GM21723 (cell line): ENCODE measurements at regions not wholly inside any gene's neighbourhood (a gene's known extent, or its start where the extent isn't known, plus 50 kb on each side); places are given as distances from the start of the nearest gene placed in this dataset.

Experiments used
- ATAC-seq: cut with Tn5 transposase; IDR thresholded peaks from one replicate; pipeline ENCODE4 v1.9.1; 2021; ENCODE audit warnings: mild to moderate bottlenecking, moderate library complexity; ENCODE audit not compliant: unreplicated experiment

DNA sequence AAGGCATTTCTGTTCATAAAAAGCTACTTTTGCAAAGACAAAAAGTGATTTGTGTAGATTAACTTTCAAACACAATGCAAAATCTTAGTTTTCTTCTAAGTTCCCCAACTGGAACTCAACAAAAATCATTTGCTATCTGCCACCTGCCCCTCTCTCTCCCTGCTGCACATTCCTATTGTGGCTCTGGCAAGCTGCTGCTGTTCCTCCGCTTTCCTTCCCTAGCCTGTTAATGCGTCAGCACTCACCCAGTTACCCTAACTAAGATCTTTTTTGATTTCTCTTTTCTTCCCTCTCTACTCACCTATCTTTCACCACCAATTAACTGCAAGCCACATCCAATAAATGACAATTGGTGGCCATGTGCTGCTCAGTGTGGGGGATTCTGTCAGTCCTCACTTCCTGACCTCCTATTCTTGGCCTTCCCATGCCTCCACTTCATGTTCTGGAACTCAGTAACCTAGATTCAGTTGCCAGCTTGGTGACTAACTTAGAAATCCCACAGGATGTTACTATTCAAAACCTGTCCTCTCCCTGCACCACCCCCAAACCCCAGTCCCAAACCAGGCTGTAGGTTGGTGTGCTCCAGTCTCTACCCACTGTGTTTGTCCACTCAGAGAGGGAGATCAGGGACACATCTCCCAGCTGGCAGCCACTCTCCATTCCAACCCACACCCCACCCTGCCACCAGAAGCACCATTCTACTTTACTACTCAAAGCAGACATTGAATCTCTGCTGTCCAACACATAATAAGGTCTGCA lies 140.2 kb upstream of the CTTNBP2 start:
- no peak for ATAC-seq

DNA sequence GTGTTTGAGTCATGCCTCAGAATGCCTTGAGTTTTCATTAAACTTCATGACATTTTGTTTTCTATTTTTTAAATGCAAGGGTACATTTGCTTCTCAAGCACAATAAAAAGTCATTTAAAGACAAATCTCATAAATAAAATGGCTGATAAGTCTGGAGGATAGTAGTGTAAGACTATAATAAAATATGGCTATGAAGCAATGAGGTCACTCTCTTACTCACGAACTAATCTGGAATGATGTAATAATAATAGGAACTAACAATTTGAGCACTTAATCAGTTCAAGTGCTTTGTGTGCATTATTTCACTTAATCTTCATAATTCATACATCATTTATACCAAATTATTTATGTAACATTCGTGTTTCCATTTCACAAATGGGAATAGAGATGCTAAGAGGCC lies 149.3 kb upstream of the CTTNBP2 start:
- ATAC-seq, result no peak

DNA sequence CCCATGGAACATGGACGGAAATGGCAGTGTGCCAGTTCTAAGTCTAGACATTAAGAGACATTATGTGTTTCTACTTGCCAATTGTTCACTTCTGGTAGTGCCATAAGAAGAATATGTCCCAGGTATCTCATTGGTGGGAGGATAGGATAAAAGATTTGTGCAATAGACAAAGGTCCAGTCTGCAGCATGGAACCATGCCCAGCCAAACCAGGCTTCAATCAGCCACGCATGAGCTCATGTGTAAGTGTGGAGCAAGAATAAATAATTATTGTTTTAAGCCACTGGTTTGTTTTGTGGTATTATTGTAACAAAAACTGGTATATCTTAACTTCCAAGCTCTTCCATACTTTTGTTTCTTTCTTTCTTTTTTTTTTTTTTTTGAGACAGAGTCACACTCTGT lies 153.6 kb upstream of the CTTNBP2 start:
- ATAC-seq, result no peak

DNA sequence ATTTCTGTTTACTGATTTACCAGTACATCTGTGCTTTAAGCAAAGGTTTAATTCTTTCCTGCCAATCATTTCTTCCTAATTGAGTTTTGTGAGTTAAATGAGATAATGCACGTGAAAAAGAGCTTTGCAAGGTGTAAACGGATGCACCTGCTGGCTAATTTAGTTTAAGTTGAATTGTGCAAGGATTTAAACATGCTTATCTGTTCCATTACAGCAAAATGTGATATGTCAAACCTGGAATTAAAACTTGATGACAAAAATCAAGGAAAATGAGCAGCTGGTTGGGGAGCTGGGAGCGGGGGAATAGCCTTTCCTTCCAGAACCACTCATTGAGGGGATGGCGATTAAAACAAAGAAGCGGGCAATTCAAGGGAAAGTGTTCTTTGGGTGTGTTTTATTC lies 155.0 kb upstream of the CTTNBP2 start:
- ATAC-seq, result no peak

DNA sequence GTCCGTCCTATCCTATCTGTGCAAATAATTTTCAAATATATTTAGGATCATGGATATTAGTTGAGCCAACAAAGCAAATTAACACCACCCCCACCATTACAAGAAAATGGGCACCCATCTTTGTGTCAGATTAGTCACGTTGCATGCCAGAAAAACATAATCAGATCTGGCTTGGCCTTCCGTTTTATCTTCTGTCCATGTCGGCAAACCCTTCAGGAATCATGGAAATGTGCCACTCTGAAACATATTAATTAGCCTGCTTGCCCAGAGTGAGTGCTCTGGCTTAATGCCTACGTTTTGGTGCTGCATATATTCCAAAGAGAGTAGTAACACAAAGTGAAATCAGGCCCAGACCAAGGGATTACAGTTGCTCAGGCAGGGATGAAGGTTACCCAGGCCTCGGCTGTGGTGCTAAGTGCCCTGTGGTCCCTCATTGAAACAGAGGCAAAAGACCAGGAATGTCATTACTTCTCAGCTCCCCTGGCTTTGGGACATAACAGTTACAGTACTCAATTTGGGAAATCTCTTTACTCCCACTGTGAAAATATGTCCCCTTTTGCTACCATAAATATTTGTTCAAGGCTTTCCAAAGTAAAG lies 154.0 kb upstream of the LSM8 start:
- ATAC-seq, result no peak

DNA sequence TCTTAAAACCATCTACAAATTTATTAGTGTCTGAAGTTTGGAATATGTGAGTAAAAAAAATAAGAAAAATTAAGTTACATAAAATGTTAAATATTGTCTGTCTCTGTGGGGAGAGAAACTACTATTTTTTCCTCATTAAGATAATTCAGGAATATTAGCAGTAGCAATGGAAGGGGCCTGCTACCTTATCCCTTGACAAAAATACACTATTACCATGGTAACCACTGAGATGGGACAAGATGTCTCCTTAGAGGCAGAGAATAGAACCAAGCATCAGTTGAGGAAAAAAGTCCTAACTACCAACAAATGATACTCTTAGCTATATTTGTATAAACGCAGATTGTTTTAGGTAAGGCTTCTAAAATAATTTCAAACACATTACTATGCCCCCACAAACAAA lies 150.7 kb upstream of the LSM8 start:
- ATAC-seq, result no peak

DNA sequence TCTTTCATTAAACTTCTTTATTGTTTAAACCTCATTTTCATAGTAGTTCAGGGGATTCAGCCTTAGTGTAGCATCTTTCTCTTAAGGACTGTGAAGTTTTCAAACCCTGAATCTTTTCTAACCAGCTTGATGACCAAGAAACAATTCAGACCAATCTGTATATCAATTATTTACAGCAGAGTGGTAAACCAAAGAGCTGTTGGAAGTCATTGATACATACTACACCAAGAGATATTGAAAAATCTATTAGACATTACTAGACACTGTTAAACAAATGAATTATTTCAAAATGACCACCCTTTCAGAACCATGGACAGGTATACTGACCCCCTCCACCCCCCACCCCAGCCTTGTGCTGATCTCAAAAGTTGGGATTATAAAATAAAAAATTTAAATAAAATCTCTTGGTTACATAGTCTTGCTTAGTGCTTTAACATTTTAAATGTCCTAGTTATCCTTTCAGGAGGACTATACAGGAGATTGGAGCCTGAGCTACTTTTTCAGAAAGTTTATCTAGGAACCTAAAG lies 143.9 kb upstream of the LSM8 start:
- ATAC-seq, result no peak

DNA sequence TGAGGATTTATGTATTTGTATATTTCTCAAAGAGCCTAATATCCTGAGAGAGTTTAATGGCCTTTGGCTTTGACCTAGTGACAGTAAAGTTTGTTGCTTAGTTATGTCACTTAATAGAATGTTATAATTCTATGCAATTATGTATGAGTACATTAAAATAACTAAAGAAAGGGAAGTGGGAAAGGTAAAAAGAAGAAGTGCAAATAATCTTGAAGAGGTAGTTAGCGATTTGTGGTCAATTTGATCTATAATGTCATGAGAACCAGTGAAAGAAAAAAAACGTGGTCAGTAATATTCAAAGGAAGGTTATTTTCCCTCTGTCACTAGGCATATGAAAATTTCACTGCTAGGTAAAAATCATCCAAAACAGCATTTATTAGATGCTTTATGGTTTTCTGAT lies 143.4 kb upstream of the LSM8 start:
- no peak for ATAC-seq

DNA sequence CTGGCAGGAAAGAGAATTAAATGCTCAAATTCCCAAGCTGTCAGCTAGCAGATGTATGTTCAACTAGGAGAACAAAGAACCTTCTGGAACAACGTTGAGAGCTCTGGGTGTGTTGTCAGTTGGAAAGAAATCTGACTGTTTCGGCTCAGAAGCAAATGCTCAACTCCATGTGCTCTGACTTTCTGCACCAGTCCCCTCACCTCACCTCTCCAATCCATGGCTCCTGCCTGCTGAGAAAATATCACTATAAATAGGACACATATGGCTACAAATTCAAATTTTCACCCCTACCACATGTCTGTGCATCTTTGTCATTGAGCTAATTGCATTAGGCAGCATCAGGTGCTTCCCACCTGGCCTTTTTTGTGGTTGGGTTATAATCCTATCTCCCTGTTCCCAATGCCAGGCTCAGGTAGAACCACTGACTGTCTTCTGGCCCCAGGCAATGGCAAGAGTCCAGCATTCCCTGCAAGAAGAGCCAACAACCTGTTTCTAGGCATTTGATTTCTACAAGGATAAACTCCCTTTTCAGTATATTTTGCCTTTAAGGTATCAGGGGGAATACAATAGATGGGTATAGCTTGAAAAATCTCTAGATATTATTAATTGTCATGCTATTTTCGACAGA lies 142.6 kb upstream of the LSM8 start:
- no peak for ATAC-seq

DNA sequence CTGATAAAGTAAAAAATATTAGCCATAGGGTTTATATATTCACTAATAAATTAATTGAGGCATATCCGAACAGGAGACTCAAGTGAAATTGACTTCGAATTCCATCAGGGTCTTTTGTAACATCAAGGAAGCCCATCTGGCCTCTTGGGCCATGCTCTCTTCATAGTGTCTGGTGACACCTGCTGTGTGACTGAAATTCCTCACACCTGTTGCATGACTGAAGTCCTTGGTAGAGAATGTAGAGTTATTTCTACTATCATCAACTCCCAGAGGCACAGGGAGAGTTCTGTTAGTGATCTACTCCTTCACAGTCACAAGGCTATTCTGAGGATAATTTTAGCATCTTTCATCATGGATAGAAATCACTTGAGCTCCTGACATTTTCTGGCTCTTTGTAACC lies 138.3 kb upstream of the LSM8 start:
- ATAC-seq, result no peak

DNA sequence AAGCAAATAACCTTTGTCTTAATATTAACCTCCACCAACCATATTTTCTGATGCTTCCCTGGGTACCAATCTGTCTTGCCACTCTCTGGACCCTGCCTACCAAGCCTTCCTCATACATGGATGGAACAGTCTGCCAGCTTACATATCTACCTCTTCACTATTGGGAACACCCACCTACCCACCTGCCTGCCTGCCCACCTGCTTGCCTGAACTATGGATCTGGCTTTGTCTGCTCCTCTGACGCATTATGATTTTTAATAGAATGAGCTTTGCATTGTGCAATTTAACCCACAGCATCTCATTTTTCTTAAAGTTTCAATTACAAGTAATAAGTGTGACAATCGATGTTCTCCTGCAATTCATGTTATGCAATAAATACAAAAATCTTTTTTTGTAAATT lies 137.9 kb upstream of the LSM8 start:
- ATAC-seq, result no peak

DNA sequence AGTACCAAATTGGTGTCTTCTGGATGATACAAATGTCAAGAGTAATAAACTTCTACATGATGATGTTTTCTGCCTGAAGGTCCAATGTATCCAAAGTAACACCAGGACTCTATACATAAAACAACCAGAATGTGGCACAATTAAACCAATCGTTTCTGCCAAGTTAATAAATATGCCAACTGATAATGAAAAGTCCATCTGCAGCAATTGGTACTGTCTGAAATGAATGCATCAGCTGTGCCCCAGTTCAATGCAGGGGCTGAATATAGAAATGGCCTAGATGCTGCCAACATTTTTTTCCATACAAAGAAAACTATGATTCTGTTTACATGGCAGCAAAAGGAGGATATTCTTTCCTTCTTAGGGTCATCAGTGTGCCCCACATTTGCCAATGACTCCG lies 137.2 kb upstream of the LSM8 start:
- ATAC-seq, result no peak

DNA sequence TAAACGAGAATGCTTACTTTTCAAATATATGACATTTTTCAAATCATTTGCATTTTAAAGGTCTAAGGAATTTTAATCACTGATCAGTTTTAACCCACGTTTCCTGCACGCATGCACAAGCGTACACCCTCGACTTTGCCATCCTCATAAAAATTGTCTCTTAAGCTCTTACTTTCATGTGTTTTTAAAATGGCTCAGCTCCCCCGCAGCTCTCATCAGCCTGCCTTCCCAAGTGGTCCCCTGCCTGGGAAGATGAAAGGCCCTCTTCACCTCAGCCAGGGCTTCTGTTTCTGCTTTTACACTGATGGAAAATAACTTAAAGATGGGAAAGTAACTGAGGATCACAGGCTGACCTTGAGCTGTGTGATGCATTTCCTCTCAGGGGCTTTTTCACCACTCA lies 131.6 kb upstream of the LSM8 start:
- ATAC-seq, result no peak

DNA sequence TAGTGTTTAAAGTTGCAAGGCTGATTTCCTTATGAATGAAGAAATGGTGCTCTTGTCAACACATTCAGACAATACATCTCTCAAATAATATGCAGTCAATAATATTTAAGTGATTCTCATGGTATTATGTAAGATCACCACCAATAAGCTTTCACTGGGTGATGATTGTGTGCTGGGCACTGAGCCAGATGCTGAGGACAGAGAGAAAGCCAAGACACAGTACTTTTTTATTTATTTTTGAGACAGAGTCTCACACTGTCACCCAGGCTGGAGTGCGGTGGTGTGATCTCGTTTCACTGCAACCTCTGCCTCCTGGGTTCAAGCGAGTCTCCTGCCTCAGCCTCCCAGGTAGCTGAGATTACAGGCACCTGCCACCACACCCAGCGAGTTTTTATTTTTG lies 130.6 kb upstream of the LSM8 start:
- ATAC-seq, result no peak

DNA sequence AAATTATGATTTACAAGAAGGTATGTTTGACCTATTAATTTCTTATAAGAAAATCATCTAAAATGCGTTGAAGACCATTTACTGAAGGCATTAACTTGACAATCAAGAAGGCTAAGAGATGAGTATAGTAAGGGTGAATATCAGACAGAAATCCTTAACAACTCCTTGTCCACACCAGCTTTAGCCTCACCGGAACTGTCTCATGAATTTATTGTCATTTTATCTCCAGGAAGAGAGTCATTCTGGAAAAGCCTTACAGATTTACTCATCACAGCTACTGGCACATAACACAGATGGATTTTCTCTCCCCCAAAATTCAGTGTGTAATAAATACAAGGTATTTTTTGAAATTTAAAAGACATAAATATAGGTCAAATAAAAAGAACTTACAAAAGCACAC lies 129.4 kb upstream of the LSM8 start:
- ATAC-seq, result no peak

DNA sequence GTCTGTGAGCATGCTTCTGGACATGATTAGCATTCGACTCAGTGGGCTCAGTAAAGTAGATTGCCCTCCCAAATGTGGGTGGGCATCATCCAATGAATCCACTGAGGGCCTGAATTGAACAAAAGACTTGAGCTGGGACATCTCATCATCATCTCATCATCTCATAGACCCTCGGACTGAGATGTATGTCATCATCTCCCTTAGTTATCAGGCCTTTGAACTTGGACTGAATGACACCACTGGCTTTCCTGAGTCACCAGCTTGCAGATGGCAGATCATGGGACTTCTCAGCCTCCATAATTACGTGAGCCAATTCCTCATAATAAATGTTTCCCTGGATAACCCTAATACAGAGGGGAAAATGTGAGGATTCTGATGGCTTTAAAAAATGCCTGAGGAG lies 128.3 kb upstream of the LSM8 start:
- ATAC-seq, result no peak

DNA sequence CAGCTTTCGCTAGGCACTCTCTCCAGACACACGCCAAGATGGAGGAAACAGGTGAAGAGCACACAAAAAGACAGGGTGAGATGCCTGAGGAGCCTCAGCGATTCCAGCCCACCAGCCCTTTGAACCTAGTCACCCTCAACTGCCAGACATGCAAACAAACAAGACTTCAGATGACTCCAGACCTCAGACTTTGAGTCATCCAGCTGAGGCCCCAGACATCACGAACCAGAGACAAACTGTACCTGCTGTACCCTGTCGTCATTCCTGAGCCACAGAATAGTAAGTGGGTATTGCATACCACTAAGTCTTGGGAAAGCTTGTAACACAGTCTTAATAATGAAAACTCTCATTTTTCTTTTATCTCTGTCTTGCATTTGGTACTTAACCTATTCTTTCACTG lies 126.6 kb upstream of the LSM8 start:
- no peak for ATAC-seq

DNA sequence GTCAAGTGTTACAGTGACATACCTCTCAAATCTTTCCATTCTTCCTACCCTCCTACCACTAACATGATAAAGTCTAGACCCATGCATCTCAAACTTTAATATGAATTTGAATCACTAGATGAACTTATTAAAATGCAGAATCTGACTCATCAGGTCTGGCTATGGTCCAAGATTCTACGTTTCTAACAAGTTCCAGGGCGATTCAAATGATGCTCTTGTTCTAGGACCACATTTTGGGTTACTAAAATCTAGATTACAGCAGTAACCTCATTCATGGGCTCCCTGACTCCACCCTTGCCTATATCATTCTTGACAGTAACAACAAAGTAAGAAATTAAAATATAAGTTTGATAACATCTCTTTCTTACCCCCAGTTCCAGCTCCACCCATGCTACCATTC lies 124.8 kb upstream of the LSM8 start:
- ATAC-seq, result no peak

DNA sequence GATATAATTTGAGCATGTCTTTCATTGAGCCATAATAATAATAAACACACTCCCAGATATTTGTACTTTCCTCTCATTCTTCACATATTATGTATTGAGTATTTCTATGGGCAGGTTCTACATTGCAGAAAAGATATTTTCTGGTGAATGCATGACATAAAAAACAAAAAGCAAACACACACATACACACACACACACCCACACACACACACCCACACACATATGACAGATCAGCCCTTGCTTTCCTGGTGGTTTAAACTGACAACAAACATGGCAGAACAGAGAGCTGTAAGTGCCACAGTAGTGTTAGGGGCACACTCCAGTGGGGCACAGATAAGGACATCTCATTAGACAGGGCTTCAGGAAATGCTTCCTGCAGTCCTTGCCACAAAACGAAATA lies 123.3 kb upstream of the LSM8 start:
- ATAC-seq, result no peak

DNA sequence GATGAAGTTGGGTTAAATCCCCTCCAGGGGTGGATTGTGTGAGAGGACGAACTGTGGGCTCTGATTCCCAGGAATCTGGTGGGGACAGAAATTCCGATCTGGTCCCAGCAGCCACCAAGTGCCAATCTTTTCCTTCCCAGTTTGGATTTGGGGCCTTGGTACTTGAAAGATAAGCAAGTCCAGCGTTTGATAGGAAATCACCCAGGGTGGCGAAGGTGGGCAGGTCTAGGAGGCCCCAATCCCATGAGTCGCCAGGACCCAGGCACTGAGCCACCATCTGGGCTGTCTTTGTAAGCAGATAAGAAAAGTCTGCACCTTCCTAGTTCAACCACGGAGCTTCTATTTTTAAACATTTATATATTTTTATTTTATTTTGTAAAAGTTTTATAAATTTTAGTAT lies 122.6 kb upstream of the LSM8 start:
- ATAC-seq, result no peak

DNA sequence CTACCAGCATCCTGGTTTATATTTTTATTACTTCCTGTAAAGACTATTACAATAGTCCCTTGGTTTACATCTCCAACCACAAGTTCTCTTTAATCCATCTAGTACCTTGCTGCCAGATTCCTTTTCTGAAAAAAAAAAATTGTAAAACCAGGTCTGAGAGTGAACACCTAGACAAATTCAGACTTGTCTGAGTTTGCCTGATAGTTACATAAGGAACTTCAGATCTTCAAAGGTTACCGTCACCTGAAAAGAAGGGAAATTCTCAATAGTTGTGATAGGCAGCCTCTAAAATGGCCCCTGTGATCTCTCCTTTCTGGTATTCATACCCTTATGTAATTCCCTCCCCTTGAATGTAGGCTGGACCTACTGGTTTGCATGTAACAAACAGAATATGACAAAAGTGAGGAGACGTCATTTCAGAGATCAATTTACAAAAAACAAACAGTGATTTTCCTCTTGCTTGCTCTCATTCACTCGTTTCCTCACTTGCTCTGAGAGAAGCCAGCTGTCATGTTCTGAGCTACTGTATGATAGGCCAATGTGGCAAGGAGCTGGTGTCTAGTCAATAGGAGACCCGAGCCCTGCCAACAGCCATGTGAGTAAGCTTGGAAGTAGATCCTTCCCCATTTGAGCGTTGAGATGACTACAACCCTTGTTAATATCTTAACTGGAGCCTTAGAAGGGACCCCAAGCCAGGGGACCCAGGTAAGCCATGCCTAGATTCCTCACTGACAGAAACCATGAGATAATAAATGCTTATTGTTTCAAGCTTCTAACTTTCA lies 110.9 kb upstream of the LSM8 start:
- ATAC-seq, result no peak

DNA sequence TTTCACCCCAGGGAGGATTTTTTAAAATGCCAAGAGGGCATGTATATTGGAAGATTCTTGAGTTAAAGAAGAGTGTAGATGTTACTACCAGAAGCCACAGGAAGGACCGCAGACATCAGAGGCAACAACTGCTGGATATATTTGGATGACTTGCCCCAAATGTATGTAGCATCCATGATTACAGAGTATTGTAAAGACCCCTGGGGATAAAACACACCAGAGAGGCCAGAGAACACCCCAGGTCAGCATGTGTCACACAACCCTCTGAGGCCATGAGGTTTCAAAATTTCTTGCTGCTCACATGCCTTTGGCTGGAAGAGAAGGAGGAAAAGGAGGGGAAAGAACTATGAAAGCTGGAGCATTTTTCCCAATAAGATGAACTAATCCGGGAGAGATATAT lies 108.0 kb upstream of the LSM8 start:
- ATAC-seq, result no peak
